Peyer's patch (tissue), 4 donors: ENCODE measurements at regions not wholly inside any gene's neighbourhood (a gene's known extent, or its start where the extent isn't known, plus 50 kb on each side); places are given as distances from the start of the nearest gene placed in this dataset.

Source experiments
- DNase-seq, 3 donors: peaks; one replicate each; pipeline ENCODE4 v3.0.0-alpha.2; 2017 to 2019
- H3K27ac ChIP-seq, 4 donors: fragments of 200-600 bp; sonication (generic); one replicate each; pipeline ENCODE4 v1.5.1; 2016 to 2019
- H3K27me3 ChIP-seq, 2 donors: fragments of 200-600 bp; sonication (generic); one replicate each; pipeline ENCODE4 v1.5.1; 2019
- H3K36me3 ChIP-seq, 3 donors: fragments of 200-600 bp; sonication (generic); one replicate each; pipeline ENCODE4 v1.5.1; 2016 to 2019
- H3K4me1 ChIP-seq, 4 donors: fragments of 200-600 bp; sonication (generic); one replicate each; pipeline ENCODE4 v1.5.1; 2016 to 2019
- H3K4me3 ChIP-seq, 4 donors: fragments of 200-600 bp; sonication (generic); 1 replicate in 3 of 4; 2 replicates in 1 of 4; pipeline ENCODE4 v1.5.1; 2016 to 2019; ENCODE audit warnings: mild to moderate bottlenecking in 1 of 4
- H3K9me3 ChIP-seq, 4 donors: fragments of 200-600 bp; sonication (generic); one replicate each; pipeline ENCODE4 v1.5.1; 2016 to 2019; ENCODE audit warnings: mild to moderate bottlenecking in 1 of 4
- POLR2A ChIP-seq, 2 donors: fragments of 450-650 bp; IDR thresholded peaks; one replicate each; pipeline ENCODE4 v1.5.1; 2017; ENCODE audit warnings: antibody characterized with exemption in 2 of 2, mild to moderate bottlenecking in 2 of 2, moderate library complexity in 2 of 2
- TF ChIP-seq, protein P1 (sequence below), 6 experiments: fragments of 450-650 bp in 4 of 6; fragments of 200-600 bp in 2 of 6; sonication (generic) in 1 of 6; IDR thresholded peaks; one replicate each; pipeline ENCODE4 v1.5.1; 2017 to 2019; ENCODE audit warnings: antibody characterized with exemption in 6 of 6, mild to moderate bottlenecking in 3 of 6, moderate library complexity in 1 of 6

DNA sequence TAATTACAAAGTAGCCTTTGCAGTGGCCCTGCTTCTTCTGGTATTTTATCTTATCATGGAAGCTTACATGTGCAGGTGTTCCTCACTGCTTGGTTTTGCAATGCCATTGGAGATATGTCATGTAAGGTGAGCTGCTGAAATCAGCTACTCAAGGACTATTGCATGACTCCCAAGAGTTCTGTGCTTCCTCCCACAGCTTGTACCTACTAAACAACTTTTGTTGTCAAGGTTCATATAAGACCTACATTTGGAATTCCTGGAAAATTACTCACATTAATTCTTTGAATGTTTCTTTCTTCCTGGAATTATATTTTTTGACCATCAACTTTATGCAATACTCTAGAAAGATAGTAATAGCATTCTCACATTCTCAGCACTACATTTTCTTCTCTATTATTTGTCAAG is 427.5 kb upstream of the HSF2 start:
- no peaks in the 10 kb centered on the region for H3K9me3 ChIP-seq
- no peak overlapping the region for H3K27ac ChIP-seq
- no peak for TF ChIP-seq POLR2A (IDR thresholded peaks at IDR 0.05)
- TF ChIP-seq, protein P1, sequence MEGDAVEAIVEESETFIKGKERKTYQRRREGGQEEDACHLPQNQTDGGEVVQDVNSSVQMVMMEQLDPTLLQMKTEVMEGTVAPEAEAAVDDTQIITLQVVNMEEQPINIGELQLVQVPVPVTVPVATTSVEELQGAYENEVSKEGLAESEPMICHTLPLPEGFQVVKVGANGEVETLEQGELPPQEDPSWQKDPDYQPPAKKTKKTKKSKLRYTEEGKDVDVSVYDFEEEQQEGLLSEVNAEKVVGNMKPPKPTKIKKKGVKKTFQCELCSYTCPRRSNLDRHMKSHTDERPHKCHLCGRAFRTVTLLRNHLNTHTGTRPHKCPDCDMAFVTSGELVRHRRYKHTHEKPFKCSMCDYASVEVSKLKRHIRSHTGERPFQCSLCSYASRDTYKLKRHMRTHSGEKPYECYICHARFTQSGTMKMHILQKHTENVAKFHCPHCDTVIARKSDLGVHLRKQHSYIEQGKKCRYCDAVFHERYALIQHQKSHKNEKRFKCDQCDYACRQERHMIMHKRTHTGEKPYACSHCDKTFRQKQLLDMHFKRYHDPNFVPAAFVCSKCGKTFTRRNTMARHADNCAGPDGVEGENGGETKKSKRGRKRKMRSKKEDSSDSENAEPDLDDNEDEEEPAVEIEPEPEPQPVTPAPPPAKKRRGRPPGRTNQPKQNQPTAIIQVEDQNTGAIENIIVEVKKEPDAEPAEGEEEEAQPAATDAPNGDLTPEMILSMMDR (IDR thresholded peaks at IDR 0.05): no peak
- no peak for DNase-seq
- H3K4me1 ChIP-seq: no peaks in the 10 kb centered on the region
- H3K27me3 ChIP-seq: no peaks in the 10 kb centered on the region
- H3K4me3 ChIP-seq: no peak overlapping the region
- H3K36me3 ChIP-seq: no peaks in the 10 kb centered on the region

DNA sequence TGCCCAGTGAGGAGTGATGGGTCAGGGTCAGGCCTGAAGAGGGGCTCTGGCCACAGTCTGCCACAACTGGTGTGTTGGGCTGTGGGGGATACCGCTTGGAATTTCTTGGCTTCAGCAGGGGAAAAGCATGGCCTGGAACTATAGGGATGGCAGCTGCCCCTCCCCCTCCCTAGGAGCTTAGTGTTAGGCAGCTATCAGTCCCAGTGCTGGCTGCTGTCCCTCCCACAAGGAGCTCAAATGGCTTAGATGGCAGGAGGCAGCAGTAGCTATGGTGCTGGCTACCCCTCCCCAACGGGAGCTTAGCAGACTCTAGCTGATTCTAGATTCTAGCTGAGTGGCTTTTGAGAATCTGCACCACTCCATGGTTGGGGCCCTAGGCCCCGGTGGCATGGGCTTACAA is 414.5 kb upstream of the HSF2 start:
- TF ChIP-seq, protein P1 (IDR thresholded peaks at IDR 0.05): no peak
- TF ChIP-seq POLR2A (IDR thresholded peaks at IDR 0.05): no peak
- Histone ChIP-seq H3K4me3 (no peak overlapping the region), H3K36me3 (no peaks in the 10 kb centered on the region), H3K9me3 (peaks cover 0 to 4% (median 0%) of the 10 kb centered on the region in 4 donors), H3K27me3 (no peaks in the 10 kb centered on the region), H3K27ac (no peak overlapping the region), H3K4me1 (no peaks in the 10 kb centered on the region)
- DNase-seq: no peak

DNA sequence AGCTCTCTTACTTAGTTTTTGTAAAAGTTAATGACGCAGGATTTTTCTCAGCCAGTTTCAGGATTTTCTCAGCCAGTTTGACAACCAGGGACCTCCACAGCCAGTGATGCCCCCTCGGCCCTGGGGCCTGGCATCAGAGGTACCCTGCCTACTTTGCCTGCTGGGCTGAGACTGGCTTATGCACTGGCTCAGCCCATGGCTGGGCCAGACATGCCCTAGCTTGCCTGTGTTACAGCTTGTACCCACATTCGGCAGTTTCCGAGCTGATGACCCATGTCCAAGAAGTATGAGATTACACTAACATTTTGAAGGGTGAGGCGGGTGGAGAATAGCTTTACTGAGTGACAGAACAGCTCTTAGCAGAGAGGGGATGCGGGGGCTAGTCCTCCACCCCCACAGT is 406.1 kb upstream of the HSF2 start:
- no peak for TF ChIP-seq POLR2A (IDR thresholded peaks at IDR 0.05)
- TF ChIP-seq, protein P1 (IDR thresholded peaks at IDR 0.05): no peak
- H3K4me3 ChIP-seq: no peak overlapping the region
- no peaks in the 10 kb centered on the region for H3K36me3 ChIP-seq
- H3K27ac ChIP-seq: no peak overlapping the region
- no peaks in the 10 kb centered on the region for H3K27me3 ChIP-seq
- DNase-seq: no peak
- no peaks in the 10 kb centered on the region for H3K9me3 ChIP-seq
- H3K4me1 ChIP-seq: no peaks in the 10 kb centered on the region

DNA sequence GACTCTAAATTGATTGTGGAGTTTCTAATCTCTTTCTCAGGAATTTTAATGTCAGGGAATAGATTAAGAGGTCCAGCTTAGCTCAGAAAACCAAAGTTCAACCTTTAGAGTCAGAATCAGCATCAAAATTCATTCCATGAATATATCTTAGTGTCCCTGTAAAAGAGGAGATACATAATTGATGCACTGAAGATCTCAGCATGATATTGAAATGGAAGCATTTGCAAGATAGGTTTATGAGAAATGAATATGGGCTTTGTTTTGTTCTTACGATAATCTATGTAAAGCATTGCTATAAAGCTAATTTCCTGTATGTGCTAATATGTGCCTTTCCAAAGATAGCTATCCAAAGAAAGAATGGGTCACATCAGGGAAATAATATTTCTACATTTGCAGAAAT is 404.5 kb upstream of the HSF2 start:
- Histone ChIP-seq H3K4me3 (no peak overlapping the region), H3K9me3 (no peaks in the 10 kb centered on the region), H3K4me1 (no peaks in the 10 kb centered on the region), H3K36me3 (no peaks in the 10 kb centered on the region), H3K27me3 (no peaks in the 10 kb centered on the region), H3K27ac (no peak overlapping the region)
- TF ChIP-seq POLR2A (IDR thresholded peaks at IDR 0.05): no peak
- TF ChIP-seq, protein P1 (IDR thresholded peaks at IDR 0.05): no peak
- no peak for DNase-seq

DNA sequence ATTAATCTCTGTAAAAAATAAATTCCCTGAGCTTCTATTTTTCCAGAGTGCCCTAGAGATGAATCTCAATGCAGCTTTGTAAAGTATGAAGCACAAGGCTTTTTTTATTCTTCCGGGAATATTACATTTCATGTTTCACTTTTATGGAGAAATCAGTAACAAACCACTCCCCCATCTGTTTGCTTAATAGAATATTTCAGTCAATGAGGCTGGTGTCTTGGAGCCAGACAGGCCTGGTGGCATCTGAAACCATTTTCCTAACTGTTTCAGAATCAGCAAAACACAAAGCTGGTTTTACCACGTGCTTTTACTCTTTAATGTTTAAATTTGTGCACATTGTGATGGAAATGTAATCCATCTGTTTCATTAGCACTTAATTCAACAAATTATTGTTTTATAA is 400.8 kb upstream of the HSF2 start:
- no peak for DNase-seq
- H3K36me3 ChIP-seq: no peaks in the 10 kb centered on the region
- no peak overlapping the region for H3K4me3 ChIP-seq
- TF ChIP-seq POLR2A (IDR thresholded peaks at IDR 0.05): no peak
- TF ChIP-seq, protein P1 (IDR thresholded peaks at IDR 0.05): no peak
- H3K9me3 ChIP-seq: no peaks in the 10 kb centered on the region
- H3K27me3 ChIP-seq: no peaks in the 10 kb centered on the region
- no peaks in the 10 kb centered on the region for H3K4me1 ChIP-seq
- H3K27ac ChIP-seq: no peak overlapping the region

DNA sequence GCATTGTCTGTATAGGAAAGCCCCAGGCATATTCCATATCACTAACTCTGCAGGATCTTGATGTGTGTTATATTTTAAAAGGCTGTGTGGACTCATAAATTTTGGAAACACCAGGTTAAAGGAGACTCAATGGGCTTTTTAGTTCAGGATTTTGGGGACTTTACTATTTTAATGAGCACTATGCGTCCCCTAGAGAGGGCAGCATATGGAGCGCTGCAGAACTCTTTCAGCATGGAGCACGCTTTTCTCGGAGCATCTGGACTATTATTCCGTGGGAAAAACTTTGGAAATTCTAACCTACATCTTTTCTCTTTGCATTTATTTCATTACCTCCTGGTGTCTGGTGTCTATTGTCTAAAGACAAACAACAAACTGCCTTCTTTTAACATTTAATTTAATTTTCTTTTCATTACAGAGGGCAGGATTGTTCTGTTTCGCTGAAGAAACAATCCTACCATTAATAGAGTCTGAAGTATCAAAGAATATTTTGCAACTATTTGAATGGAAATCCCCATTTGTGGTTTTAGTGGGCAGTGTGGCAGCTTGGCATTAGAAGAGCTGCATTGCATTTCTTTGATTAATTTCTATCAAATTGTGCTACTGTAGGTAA is 399.9 kb upstream of the HSF2 start:
- Histone ChIP-seq H3K36me3 (no peaks in the 10 kb centered on the region), H3K4me3 (no peak overlapping the region), H3K27me3 (no peaks in the 10 kb centered on the region), H3K4me1 (no peaks in the 10 kb centered on the region), H3K9me3 (no peaks in the 10 kb centered on the region), H3K27ac (no peak overlapping the region)
- DNase-seq: no peak
- TF ChIP-seq POLR2A (IDR thresholded peaks at IDR 0.05): no peak
- TF ChIP-seq, protein P1 (IDR thresholded peaks at IDR 0.05): no peak
